ENCODE measurements at regions not wholly inside any gene's neighbourhood (a gene's known extent, or its start where the extent isn't known, plus 50 kb on each side); places are given as distances from the start of the nearest gene placed in this dataset.
"Not testable (repeated sequence)": the region's sequence is repeated elsewhere in the genome, so short reads cannot be mapped to it uniquely, and the experiment has no call there.

- TF ChIP-seq CTCF (IDR thresholded peaks at IDR 0.05; ENCODE audit: insufficient read depth, low read length); SPI1 (IDR thresholded peaks at IDR 0.05; ENCODE audit: borderline replicate concordance, low read depth): not testable (repeated sequence)
Measured at GRCh38 chr9:85871683-85872082, 69.3 kb upstream of the NAA35 start.

Measured in HL-60 (cell line).